Epithelial cell of esophagus (primary cell): ENCODE measurements at regions not wholly inside any gene's neighbourhood (a gene's known extent, or its start where the extent isn't known, plus 50 kb on each side); places are given as distances from the start of the nearest gene placed in this dataset.

Source experiments
- DNase-seq: peaks from one replicate; pipeline ENCODE4 v3.0.0; 2010; ENCODE audit warnings: low read depth
- H3K4me3 ChIP-seq: 2 replicates; pipeline ENCODE4 v1.5.1; 2011; ENCODE audit warnings: mild to moderate bottlenecking, low read length, control low read depth
- TF ChIP-seq, protein P1 (sequence below): IDR thresholded peaks from 2 replicates; pipeline ENCODE4 v1.5.1; 2011; ENCODE audit warnings: low read depth, mild to moderate bottlenecking, low read length, control low read depth, inconsistent platforms; ENCODE audit not compliant: insufficient read depth; ENCODE audit errors: missing control alignments

DNA sequence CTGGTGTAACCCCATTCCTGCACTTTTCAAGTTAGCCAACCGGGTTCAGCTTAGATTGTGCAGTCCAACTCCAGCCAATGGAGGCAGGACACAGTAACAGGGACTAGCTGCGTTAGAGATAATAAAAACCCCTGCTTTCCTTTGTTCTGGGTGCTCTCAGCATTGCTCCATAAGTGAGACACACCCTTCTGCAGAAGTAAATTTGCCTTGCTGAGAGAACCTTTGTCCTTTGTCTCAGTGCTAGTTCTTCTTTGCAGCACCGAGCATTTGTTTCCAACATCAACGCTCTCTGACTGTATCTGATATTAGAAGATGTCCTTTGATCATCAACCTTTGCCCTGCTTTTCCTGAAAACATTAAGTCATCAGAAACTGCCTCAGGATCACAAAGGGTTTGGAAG is 169.5 kb upstream of the OR13F1 start:
- no peak for DNase-seq
- no peak overlapping the region for H3K4me3 ChIP-seq
- TF ChIP-seq, protein P1, sequence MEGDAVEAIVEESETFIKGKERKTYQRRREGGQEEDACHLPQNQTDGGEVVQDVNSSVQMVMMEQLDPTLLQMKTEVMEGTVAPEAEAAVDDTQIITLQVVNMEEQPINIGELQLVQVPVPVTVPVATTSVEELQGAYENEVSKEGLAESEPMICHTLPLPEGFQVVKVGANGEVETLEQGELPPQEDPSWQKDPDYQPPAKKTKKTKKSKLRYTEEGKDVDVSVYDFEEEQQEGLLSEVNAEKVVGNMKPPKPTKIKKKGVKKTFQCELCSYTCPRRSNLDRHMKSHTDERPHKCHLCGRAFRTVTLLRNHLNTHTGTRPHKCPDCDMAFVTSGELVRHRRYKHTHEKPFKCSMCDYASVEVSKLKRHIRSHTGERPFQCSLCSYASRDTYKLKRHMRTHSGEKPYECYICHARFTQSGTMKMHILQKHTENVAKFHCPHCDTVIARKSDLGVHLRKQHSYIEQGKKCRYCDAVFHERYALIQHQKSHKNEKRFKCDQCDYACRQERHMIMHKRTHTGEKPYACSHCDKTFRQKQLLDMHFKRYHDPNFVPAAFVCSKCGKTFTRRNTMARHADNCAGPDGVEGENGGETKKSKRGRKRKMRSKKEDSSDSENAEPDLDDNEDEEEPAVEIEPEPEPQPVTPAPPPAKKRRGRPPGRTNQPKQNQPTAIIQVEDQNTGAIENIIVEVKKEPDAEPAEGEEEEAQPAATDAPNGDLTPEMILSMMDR, result no peak

DNA sequence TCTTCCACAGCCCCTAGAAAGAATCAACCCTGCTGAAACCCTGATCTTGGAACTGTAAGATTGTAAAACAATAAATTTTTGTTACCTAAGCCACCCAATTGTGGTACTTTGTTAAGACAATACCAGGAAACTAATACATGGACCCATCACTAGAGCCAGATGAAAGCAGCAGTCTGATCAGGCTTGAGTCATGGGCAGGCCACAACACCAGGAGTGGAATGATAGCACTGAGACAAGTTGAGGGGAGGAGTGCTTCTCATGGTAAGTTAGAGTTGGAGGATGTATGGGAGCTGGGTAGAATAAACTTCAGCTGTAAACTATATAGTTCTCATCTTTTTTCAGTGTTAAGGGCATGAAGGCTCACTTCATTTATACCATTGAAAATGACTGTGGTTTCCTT is 164.4 kb upstream of the OR13F1 start:
- TF ChIP-seq, protein P1, result no peak
- DNase-seq, result peak; percentile 7
- no peak overlapping the region for H3K4me3 ChIP-seq

DNA sequence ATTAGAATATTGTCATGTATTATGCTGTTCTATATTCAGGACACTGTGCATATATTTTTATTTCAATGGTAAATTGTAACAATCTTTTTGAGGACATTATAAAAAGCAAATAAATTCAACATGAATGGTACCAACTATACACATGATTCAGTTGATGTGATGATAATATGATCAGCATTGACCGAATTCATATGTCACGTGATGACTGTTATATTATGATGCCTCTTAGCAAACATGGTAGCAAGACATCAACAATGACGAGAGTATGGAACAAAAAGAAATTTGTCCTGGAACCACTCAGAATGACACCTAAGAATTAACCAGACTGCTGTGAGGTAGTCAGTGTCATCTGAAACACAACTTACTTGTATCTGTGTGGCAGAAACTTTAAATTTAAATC is 161.5 kb upstream of the OR13F1 start:
- no peak for DNase-seq
- TF ChIP-seq, protein P1, result no peak

DNA sequence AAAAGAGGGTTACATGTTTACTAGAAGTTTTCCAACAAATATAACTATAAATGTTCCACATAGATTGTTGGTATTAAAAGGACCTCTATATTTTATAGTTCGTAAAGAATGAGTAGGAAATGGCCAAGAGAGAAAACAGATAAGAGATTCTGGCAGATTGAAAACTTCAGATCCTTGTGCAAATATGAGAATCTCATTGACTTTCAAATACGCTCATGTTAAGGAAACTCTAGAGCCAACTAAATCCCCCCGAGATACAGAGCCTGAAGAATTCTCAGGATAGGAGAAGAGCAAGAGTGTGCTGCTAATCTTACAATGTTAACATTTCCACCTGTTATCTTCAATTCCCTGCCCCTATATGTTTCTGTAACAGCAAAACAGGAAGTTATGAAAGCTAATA is 159.0 kb upstream of the OR13F1 start:
- DNase-seq, result no peak
- no peak overlapping the region for H3K4me3 ChIP-seq
- TF ChIP-seq, protein P1, result no peak

More for the DNA sequence above, 161.5 kb upstream of the OR13F1 start:
- H3K4me3 ChIP-seq, result no peak overlapping the region

DNA sequence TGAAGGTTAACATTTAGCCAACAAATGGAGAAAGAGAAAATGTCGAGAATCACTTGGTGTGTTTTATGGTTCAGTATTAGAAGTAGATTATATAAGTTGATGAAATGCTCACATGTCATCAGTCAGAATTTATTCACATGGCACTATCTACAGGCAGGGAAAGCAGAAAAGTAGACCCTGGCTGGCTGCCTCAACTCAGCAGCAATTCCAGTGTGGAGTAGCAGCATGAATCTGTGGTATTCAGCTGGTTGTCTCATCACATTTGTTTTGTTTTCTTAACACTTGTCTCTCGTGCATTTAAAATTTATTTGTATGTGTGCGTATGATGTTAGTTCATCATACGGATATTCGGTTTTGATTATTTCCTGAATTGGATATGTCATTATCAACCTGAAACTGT is 153.5 kb upstream of the OR13F1 start:
- TF ChIP-seq, protein P1, result no peak
- no peak for DNase-seq
- no peak overlapping the region for H3K4me3 ChIP-seq

DNA sequence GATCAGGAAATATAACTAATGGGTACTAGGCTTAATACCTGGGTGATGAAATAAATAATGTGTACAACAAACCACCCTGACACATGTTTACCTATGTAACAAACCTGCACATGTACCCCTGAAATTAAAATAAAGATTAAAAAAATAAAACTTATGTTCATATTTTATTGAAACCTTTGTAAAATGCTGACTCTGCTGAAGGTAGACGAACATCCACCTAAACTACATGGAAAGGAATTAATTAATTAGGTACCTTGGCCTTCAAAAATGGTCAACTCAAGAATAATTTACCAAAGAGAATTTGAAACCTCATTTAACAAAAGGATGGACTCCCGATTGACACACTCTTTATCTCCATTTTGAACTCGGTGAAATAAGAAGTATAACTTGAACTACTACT is 152.3 kb upstream of the OR13F1 start:
- TF ChIP-seq, protein P1, result no peak
- H3K4me3 ChIP-seq, result no peak overlapping the region
- DNase-seq, result no peak

DNA sequence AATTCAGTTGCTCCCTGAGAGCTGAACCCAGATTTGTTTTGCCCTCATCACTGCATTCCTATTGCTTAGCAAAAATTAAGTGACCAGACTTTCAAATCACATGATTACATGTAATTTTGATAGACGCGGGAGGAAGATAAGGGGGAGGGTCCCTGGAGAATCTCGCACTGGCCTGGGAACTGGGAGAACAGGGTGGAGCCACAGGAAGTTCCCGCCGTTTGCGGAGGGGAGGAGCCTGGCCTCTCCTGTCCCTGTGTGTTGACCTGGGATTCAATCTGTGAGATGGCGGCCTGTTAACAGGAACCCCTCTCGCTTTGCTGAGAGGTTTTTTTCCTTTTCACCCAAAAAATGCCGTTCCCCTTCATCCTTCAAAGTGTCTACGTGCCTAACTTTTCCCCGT is 142.9 kb upstream of the OR13F1 start:
- DNase-seq, result no peak
- no peak overlapping the region for H3K4me3 ChIP-seq
- TF ChIP-seq, protein P1, result no peak
